ENCODE measurements at regions not wholly inside any gene's neighbourhood (a gene's known extent, or its start where the extent isn't known, plus 50 kb on each side); places are given as distances from the start of the nearest gene placed in this dataset.

DNA sequence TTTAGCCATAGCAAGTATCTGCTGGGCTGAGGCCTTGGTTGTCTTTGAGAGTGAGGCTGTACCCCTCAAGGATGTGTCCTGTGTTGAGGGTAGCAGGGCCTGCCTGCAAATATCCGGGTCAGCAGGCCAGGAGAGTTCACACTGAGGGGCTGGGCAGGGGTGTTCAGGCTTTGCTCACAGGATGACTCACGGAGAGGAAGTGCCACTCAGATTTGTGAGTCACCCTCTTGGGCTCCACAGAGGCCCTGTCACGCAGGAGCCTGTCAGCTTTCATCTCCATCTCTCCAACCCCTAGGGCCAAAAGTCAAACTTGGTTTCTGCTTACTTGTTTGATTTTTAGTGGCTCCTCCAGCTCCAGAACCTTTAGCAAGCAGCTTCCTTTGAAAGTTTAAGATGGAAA is 211.5 kb downstream of the SEC61B start:
- Histone ChIP-seq H3K27ac (no peak overlapping the region), H3K27me3 (no peaks in the 10 kb centered on the region), H3K9me3 (peaks cover 0 to 4% (median 0%) of the 10 kb centered on the region in 3 donors)

DNA sequence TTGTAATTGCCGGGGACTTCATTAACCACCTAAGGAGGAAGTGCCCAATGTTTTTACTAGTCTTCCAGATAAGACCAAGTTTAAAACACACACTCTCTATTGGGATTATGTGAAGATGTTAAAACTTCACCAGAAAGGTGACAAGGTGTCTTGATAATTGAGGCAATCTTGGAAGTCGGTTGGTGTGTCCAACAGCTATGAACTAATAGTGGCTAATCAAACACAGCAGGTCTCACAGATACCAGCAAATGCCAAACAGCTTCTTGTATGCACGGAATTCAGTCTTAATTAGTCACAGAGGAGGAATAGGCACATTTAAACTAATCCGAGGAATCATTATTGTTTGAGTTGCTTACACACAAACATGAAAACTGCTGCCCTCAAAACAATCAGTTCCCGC is 214.5 kb downstream of the SEC61B start:
- ATAC-seq = no peak
- H3K27ac ChIP-seq = no peak overlapping the region
- H3K36me3 ChIP-seq = no peaks in the 10 kb centered on the region
- no peaks in the 10 kb centered on the region for H3K4me1 ChIP-seq
- 69 to 83% methylated on average over 3 to 5 of the region's 5 CpGs for WGBS, 2 donors (ENCODE audit: low coverage in 1 of 2)
- H3K4me3 ChIP-seq = no peak overlapping the region
- H3K27me3 ChIP-seq = no peaks in the 10 kb centered on the region
- H3K9me3 ChIP-seq = no peaks in the 10 kb centered on the region
- no peak for TF ChIP-seq POLR2A (IDR thresholded peaks at IDR 0.05)
- TF ChIP-seq, protein P1, sequence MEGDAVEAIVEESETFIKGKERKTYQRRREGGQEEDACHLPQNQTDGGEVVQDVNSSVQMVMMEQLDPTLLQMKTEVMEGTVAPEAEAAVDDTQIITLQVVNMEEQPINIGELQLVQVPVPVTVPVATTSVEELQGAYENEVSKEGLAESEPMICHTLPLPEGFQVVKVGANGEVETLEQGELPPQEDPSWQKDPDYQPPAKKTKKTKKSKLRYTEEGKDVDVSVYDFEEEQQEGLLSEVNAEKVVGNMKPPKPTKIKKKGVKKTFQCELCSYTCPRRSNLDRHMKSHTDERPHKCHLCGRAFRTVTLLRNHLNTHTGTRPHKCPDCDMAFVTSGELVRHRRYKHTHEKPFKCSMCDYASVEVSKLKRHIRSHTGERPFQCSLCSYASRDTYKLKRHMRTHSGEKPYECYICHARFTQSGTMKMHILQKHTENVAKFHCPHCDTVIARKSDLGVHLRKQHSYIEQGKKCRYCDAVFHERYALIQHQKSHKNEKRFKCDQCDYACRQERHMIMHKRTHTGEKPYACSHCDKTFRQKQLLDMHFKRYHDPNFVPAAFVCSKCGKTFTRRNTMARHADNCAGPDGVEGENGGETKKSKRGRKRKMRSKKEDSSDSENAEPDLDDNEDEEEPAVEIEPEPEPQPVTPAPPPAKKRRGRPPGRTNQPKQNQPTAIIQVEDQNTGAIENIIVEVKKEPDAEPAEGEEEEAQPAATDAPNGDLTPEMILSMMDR (IDR thresholded peaks at IDR 0.05) = no peak
- no peak for TF ChIP-seq POLR2AphosphoS5 (IDR thresholded peaks at IDR 0.05)
- TF ChIP-seq EP300 (IDR thresholded peaks at IDR 0.05) = no peak

More for the DNA sequence above, 211.5 kb downstream of the SEC61B start:
- WGBS, 2 donors (ENCODE audit: low coverage in 1 of 2) = no CpG with 5 or more reads among the region's 3 CpGs
- Histone ChIP-seq H3K4me1 (no peaks in the 10 kb centered on the region), H3K36me3 (no peaks in the 10 kb centered on the region), H3K4me3 (no peak overlapping the region)
- TF ChIP-seq POLR2A (IDR thresholded peaks at IDR 0.05) (no peak), POLR2AphosphoS5 (IDR thresholded peaks at IDR 0.05) (no peak), EP300 (IDR thresholded peaks at IDR 0.05) (no peak)
- TF ChIP-seq, protein P1 (IDR thresholded peaks at IDR 0.05) = no peak
- peak; percentile 55 for ATAC-seq

GRCh38 chr9:99437145-99437544 is 215.1 kb downstream of the SEC61B start:
- ATAC-seq = no peak
- Histone ChIP-seq H3K9me3 (no peaks in the 10 kb centered on the region), H3K4me3 (no peak overlapping the region), H3K27me3 (no peaks in the 10 kb centered on the region), H3K27ac (no peak overlapping the region), H3K36me3 (no peaks in the 10 kb centered on the region), H3K4me1 (no peaks in the 10 kb centered on the region)
- TF ChIP-seq EP300 (IDR thresholded peaks at IDR 0.05) (no peak), POLR2A (IDR thresholded peaks at IDR 0.05) (no peak), POLR2AphosphoS5 (IDR thresholded peaks at IDR 0.05) (no peak)
- TF ChIP-seq, protein P1 (IDR thresholded peaks at IDR 0.05) = no peak
- 22 to 42% methylated on average over 1 of the region's 3 CpGs for WGBS, 2 donors (ENCODE audit: low coverage in 1 of 2)

GRCh38 chr9:99438596-99438995 is 216.5 kb downstream of the SEC61B start:
- Histone ChIP-seq H3K9me3 (no peaks in the 10 kb centered on the region), H3K4me3 (no peak overlapping the region), H3K27me3 (no peaks in the 10 kb centered on the region), H3K4me1 (no peaks in the 10 kb centered on the region), H3K27ac (no peak overlapping the region), H3K36me3 (no peaks in the 10 kb centered on the region)
- WGBS, 2 donors (ENCODE audit: low coverage in 1 of 2) = 100% methylated on average over 1 of the region's 2 CpGs
- ATAC-seq = no peak
- TF ChIP-seq, protein P1 (IDR thresholded peaks at IDR 0.05) = no peak
- TF ChIP-seq EP300 (IDR thresholded peaks at IDR 0.05) (no peak), POLR2A (IDR thresholded peaks at IDR 0.05) (no peak), POLR2AphosphoS5 (IDR thresholded peaks at IDR 0.05) (no peak)

- H3K4me3 ChIP-seq = no peak overlapping the region
- H3K27ac ChIP-seq = no peak overlapping the region
- no peaks in the 10 kb centered on the region for H3K27me3 ChIP-seq
- TF ChIP-seq POLR2A (IDR thresholded peaks at IDR 0.05) (no peak), EP300 (IDR thresholded peaks at IDR 0.05) (no peak), POLR2AphosphoS5 (IDR thresholded peaks at IDR 0.05) (no peak)
- TF ChIP-seq, protein P1 (IDR thresholded peaks at IDR 0.05) = no peak
- H3K9me3 ChIP-seq = no peaks in the 10 kb centered on the region
- no peaks in the 10 kb centered on the region for H3K36me3 ChIP-seq
- ATAC-seq = no peak
- peaks cover 0 to 11% (median 7%) of the 10 kb centered on the region in 3 donors for H3K4me1 ChIP-seq
Measured at GRCh38 chr9:99441829-99442228, 219.7 kb downstream of the SEC61B start.
